Thoracic aorta (tissue), 2 donors: ENCODE measurements at regions not wholly inside any gene's neighbourhood (a gene's known extent, or its start where the extent isn't known, plus 50 kb on each side); places are given as distances from the start of the nearest gene placed in this dataset.

Source experiments
- ATAC-seq: fragments of 150-250 bp; one replicate; pipeline ENCODE4 v1.8.0; 2017; ENCODE audit warnings: low read depth; ENCODE audit not compliant: insufficient number of reproducible peaks, low FRiP score
- DNase-seq: peaks from one replicate; pipeline ENCODE4 v3.0.0-alpha.2; 2020; ENCODE audit warnings: low spot score
- H3K27ac ChIP-seq, 2 donors: fragments of 200-600 bp; sonication (generic); 1 replicate in 1 of 2; 2 replicates in 1 of 2; pipeline ENCODE4 v1.5.1; 2016; ENCODE audit warnings: mild to moderate bottlenecking in 2 of 2, moderate library complexity in 2 of 2
- H3K27me3 ChIP-seq: fragments of 200-600 bp; sonication (generic); replicated peaks from 2 replicates; pipeline ENCODE4 v1.6.0; 2016; ENCODE audit warnings: mild to moderate bottlenecking; ENCODE audit not compliant: insufficient read depth
- H3K36me3 ChIP-seq: fragments of 200-600 bp; sonication (generic); one replicate; pipeline ENCODE4 v1.5.1; 2016
- H3K4me1 ChIP-seq, 2 donors: fragments of 200-600 bp; sonication (generic); 1 replicate in 1 of 2; 2 replicates in 1 of 2; pipeline versions ENCODE4 v1.5.1 to v1.6.0; 2016; ENCODE audit warnings: low read depth in 2 of 2, mild to moderate bottlenecking in 1 of 2; ENCODE audit not compliant: control insufficient read depth in 1 of 2
- H3K4me3 ChIP-seq: fragments of 200-600 bp; sonication (generic); 2 replicates; pipeline ENCODE4 v1.5.1; 2016; ENCODE audit warnings: mild to moderate bottlenecking
- H3K9me3 ChIP-seq: fragments of 200-600 bp; sonication (generic); 2 replicates; pipeline ENCODE4 v1.5.1; 2016
- TF ChIP-seq, protein P1 (sequence below): fragments of 200-600 bp; sonication (generic); IDR thresholded peaks from one replicate; pipeline ENCODE4 v1.5.1; 2019; ENCODE audit warnings: antibody characterized with exemption

DNA sequence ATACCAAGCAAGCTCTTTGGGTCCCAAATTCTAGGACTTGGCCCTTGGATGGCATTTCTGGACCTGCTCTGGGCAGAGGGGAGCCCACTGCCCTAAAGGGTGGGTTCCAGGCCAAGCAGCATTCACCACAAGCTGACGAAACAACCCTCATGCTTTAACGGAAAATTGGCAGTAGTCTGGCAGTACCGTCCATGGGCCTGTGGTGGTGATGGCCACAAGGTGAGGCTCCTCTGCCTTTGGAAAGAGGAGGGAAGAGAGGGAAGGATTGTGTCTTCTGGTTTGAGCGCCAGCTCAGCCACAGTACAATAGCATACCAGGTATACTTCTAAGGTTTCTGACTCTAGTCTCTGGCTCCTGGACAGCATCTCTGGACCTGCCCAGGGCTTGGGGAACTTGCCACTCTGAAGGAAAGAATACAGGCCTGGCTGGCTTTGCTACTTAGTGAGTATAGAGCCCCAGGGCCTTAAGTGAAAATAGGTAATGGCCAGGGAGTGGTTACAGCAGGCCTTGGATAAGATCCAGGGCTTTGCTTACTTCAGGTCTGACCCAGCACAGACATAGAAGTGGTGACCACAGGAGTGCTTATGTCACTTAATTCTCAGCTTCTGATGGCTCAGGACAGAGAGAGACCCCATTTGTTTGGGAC, 595.5 kb downstream of the LMO7 start:
- Histone ChIP-seq H3K4me1 (no peaks in the 10 kb centered on the region), H3K27ac (no peak overlapping the region), H3K9me3 (no peaks in the 10 kb centered on the region), H3K4me3 (no peak overlapping the region), H3K27me3 (no peaks in the 10 kb centered on the region), H3K36me3 (no peaks in the 10 kb centered on the region)
- TF ChIP-seq, protein P1, sequence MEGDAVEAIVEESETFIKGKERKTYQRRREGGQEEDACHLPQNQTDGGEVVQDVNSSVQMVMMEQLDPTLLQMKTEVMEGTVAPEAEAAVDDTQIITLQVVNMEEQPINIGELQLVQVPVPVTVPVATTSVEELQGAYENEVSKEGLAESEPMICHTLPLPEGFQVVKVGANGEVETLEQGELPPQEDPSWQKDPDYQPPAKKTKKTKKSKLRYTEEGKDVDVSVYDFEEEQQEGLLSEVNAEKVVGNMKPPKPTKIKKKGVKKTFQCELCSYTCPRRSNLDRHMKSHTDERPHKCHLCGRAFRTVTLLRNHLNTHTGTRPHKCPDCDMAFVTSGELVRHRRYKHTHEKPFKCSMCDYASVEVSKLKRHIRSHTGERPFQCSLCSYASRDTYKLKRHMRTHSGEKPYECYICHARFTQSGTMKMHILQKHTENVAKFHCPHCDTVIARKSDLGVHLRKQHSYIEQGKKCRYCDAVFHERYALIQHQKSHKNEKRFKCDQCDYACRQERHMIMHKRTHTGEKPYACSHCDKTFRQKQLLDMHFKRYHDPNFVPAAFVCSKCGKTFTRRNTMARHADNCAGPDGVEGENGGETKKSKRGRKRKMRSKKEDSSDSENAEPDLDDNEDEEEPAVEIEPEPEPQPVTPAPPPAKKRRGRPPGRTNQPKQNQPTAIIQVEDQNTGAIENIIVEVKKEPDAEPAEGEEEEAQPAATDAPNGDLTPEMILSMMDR: no peak
- ATAC-seq (no peak), DNase-seq (no peak)

DNA sequence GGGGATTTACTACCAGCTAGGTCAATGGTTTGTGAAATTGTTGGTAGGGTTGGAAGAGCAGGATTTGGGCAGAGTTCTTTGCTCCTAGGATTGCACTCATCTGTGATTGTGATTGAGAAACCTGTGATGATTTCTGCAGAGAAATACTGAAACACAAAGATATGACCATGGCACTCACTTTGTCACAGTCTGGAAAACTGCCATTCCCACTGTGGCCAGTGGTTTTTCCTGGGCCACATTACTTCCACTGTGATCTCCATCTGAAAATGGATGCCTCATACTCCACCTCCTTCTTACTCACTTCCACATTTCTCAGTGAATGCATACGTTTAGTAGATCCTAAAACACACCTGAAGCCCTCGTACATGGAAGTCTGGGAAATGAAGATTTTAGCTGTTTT, 593.2 kb downstream of the LMO7 start:
- no peak for ATAC-seq
- no peaks in the 10 kb centered on the region for H3K9me3 ChIP-seq

GRCh38 chr13:76226941-76227340, 590.8 kb downstream of the LMO7 start:
- ATAC-seq (no peak), DNase-seq (no peak)
- Histone ChIP-seq H3K9me3 (no peaks in the 10 kb centered on the region), H3K36me3 (no peaks in the 10 kb centered on the region), H3K4me1 (no peaks in the 10 kb centered on the region), H3K27ac (no peak overlapping the region), H3K27me3 (no peaks in the 10 kb centered on the region), H3K4me3 (no peak overlapping the region)
- TF ChIP-seq, protein P1: no peak

More for the DNA sequence above, 593.2 kb downstream of the LMO7 start:
- Histone ChIP-seq H3K4me3 (no peak overlapping the region), H3K4me1 (no peaks in the 10 kb centered on the region), H3K27me3 (no peaks in the 10 kb centered on the region), H3K27ac (no peak overlapping the region), H3K36me3 (no peaks in the 10 kb centered on the region)
- DNase-seq: no peak
- TF ChIP-seq, protein P1: no peak

DNA sequence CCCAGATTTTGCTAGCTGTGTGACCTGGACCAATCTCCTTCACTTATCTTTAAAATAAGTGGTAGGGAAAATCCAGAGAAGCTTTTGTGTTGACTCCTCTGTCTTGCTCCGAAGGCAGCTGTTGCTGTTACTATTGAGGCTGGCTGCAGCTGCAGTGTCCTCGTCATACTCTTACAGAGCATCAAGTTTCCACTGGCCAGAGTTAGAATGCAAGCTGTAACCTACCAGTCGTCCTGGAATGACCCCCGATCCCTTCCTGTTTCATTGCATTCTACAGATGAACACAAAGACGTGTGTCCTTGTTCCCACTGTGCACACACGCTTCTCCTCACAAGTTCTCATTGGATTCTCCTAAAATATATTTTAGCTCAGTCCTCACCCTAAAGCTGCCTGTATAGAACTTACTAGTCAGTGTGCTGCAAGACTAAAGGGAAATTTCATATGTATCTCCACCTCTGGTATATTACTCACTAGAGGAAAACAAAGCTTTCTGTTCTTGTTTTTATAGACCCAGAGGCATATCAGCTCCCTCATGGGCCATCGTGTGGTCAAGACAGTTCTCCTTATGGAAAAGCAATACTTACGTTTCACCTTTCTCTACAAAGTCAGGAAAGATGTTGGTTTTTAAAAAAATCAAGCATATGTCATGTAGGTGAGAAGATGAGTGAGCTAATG, 589.8 kb downstream of the LMO7 start:
- no peak overlapping the region for H3K27ac ChIP-seq
- H3K4me1 ChIP-seq: no peaks in the 10 kb centered on the region
- DNase-seq (no peak), ATAC-seq (no peak)
- H3K4me3 ChIP-seq: no peak overlapping the region
- no peaks in the 10 kb centered on the region for H3K27me3 ChIP-seq
- TF ChIP-seq, protein P1: no peak
- H3K36me3 ChIP-seq: no peaks in the 10 kb centered on the region
- no peaks in the 10 kb centered on the region for H3K9me3 ChIP-seq

- ATAC-seq (no peak), DNase-seq (no peak)
- TF ChIP-seq, protein P1: no peak
- Histone ChIP-seq H3K4me1 (no peaks in the 10 kb centered on the region), H3K9me3 (no peaks in the 10 kb centered on the region), H3K27ac (no peak overlapping the region), H3K27me3 (no peaks in the 10 kb centered on the region), H3K36me3 (no peaks in the 10 kb centered on the region), H3K4me3 (no peak overlapping the region)
These were observed 587.9 kb downstream of the LMO7 start for GRCh38 chr13:76223999-76224398.
